Esophagus muscularis mucosa (tissue), 4 donors: ENCODE measurements at regions not wholly inside any gene's neighbourhood (a gene's known extent, or its start where the extent isn't known, plus 50 kb on each side); places are given as distances from the start of the nearest gene placed in this dataset.

Experiments used
- DNase-seq: peaks from one replicate; pipeline ENCODE4 v3.0.0-alpha.2; 2017; ENCODE audit errors: extremely low spot score
- H3K27ac ChIP-seq, 4 donors: fragments of 200-600 bp; sonication (generic); replicated peaks in 1 of 4; 1 replicate in 3 of 4; 2 replicates in 1 of 4; pipeline ENCODE4 v1.5.1; 2016 to 2019; ENCODE audit warnings: mild to moderate bottlenecking in 1 of 4
- H3K27me3 ChIP-seq, 4 donors: fragments of 200-600 bp; sonication (generic); one replicate each; pipeline versions ENCODE4 v1.5.1 to v1.6.0; 2016 to 2019
- H3K36me3 ChIP-seq, 4 donors: fragments of 200-600 bp; sonication (generic); one replicate each; pipeline ENCODE4 v1.5.1; 2016 to 2019
- H3K4me1 ChIP-seq, 4 donors: fragments of 200-600 bp; sonication (generic); one replicate each; pipeline ENCODE4 v1.5.1; 2016 to 2019
- H3K4me3 ChIP-seq, 4 donors: fragments of 200-600 bp; sonication (generic); 1 replicate in 2 of 4; 2 replicates in 2 of 4; pipeline ENCODE4 v1.5.1; 2016 to 2019; ENCODE audit warnings: mild to moderate bottlenecking in 4 of 4, moderate library complexity in 1 of 4
- H3K9me3 ChIP-seq, 4 donors: fragments of 200-600 bp; sonication (generic); 1 replicate in 3 of 4; 2 replicates in 1 of 4; pipeline ENCODE4 v1.5.1; 2016 to 2019
- CTCF ChIP-seq, 3 experiments: fragments of 200-600 bp in 2 of 3; fragments of 450-650 bp in 1 of 3; sonication (generic) in 2 of 3; IDR thresholded peaks; one replicate each; pipeline ENCODE4 v1.5.1; 2017 to 2019; ENCODE audit warnings: antibody characterized with exemption in 3 of 3, mild to moderate bottlenecking in 2 of 3, moderate library complexity in 1 of 3
- EP300 ChIP-seq: sonication (generic); formaldehyde crosslinking; IDR thresholded peaks from one replicate; pipeline ENCODE4 v1.6.1; 2017; ENCODE audit warnings: antibody characterized with exemption
- POLR2A ChIP-seq: fragments of 450-650 bp; IDR thresholded peaks from one replicate; pipeline ENCODE4 v1.6.1; 2017; ENCODE audit warnings: antibody characterized with exemption, moderate library complexity, mild to moderate bottlenecking, low read depth
- POLR2AphosphoS5 ChIP-seq, 2 donors: sonication (generic); formaldehyde crosslinking; IDR thresholded peaks; one replicate each; pipeline ENCODE4 v1.6.1; 2017; ENCODE audit warnings: antibody characterized with exemption in 2 of 2
- WGBS: methylation state at CpG from one replicate; pipeline ENCODE4 v1.1.5; 2018; 5-methylcytosine and 5-hydroxymethylcytosine counted together
- intact Hi-C: fragments of 100-400 bp; cut with DNase I; formaldehyde crosslinking; loops from one replicate; pipeline ENCODE4 v1.15.1; 2023

DNA sequence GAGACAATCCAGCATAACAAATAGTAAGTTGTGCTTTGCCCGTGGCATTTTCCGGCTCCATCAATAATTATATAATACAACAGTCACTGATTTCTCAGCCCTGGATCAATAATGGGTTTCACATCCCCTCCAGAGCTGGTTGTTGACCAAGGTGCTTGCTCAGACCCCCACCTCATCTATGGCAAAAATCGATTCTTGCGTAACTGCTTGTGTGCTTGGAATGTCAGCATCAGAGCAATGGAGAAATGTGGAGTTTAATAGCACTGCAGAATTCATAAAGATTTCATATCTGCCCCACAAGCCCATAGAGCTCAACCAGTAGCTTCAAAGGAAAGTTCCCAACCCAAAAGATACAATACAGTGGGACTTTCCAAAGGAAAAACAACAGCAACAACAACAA, 1098.5 kb downstream of the IGSF11 start:
- no peak for DNase-seq
- H3K27ac ChIP-seq: no peak overlapping the region
- H3K9me3 ChIP-seq: peaks cover 0 to 11% (median 2%) of the 10 kb centered on the region in 4 donors
- no peaks in the 10 kb centered on the region for H3K36me3 ChIP-seq
- TF ChIP-seq POLR2A: no peak
- no peak for TF ChIP-seq EP300
- no peak for TF ChIP-seq POLR2AphosphoS5 (IDR thresholded peaks at IDR 0.05)
- TF ChIP-seq CTCF (IDR thresholded peaks at IDR 0.05): no peak
- intact Hi-C loops: no loop called here
- no peaks in the 10 kb centered on the region for H3K4me1 ChIP-seq
- WGBS: 89% methylated on average over 4 of the region's 4 CpGs
- H3K27me3 ChIP-seq: no peaks in the 10 kb centered on the region
- no peak overlapping the region for H3K4me3 ChIP-seq

GRCh38 chr3:117938974-117939373, 1095.7 kb downstream of the IGSF11 start:
- TF ChIP-seq EP300: no peak
- TF ChIP-seq POLR2A: no peak
- no peak for TF ChIP-seq CTCF (IDR thresholded peaks at IDR 0.05)
- TF ChIP-seq POLR2AphosphoS5 (IDR thresholded peaks at IDR 0.05): no peak
- H3K27ac ChIP-seq: no peak overlapping the region
- DNase-seq: no peak
- H3K27me3 ChIP-seq: no peaks in the 10 kb centered on the region
- no peak overlapping the region for H3K4me3 ChIP-seq
- intact Hi-C loops: no loop called here
- 83% methylated on average over 2 of the region's 2 CpGs for WGBS
- H3K4me1 ChIP-seq: no peaks in the 10 kb centered on the region
- peaks cover 0 to 11% (median 2%) of the 10 kb centered on the region in 4 donors for H3K9me3 ChIP-seq
- H3K36me3 ChIP-seq: no peaks in the 10 kb centered on the region

GRCh38 chr3:117939425-117940027, 1095.1 kb downstream of the IGSF11 start:
- WGBS: 94% methylated on average over 1 of the region's 1 CpG
- no peak for TF ChIP-seq EP300
- no peak for TF ChIP-seq POLR2A
- TF ChIP-seq CTCF (IDR thresholded peaks at IDR 0.05): no peak
- TF ChIP-seq POLR2AphosphoS5 (IDR thresholded peaks at IDR 0.05): no peak
- intact Hi-C loops: no loop called here

DNA sequence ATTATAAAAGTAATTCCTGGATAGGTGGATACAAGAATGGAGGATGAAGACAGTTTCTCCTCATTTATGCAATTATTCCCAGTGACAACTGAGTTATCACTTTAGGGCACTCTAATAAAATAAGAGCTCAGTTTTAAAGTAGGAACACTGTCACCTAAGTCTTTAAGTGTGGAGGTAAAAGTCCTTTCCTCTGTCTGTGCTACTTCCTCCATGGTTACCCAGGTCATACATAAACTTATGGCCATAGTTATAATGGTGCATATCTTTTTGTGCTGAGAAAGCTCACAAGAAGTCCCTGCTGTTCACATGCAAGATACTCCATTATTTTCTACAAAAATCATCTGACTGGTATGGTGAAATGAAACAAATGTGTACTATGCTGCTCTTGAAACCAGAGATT, 1093.6 kb downstream of the IGSF11 start:
- H3K4me3 ChIP-seq: no peak overlapping the region
- peaks cover 0 to 11% (median 2%) of the 10 kb centered on the region in 4 donors for H3K9me3 ChIP-seq
- H3K27ac ChIP-seq: no peak overlapping the region
- no peaks in the 10 kb centered on the region for H3K36me3 ChIP-seq
- intact Hi-C loops: no loop called here
- DNase-seq: no peak
- H3K4me1 ChIP-seq: no peaks in the 10 kb centered on the region
- TF ChIP-seq EP300: no peak
- TF ChIP-seq CTCF (IDR thresholded peaks at IDR 0.05): no peak
- TF ChIP-seq POLR2A: no peak
- no peak for TF ChIP-seq POLR2AphosphoS5 (IDR thresholded peaks at IDR 0.05)
- no peaks in the 10 kb centered on the region for H3K27me3 ChIP-seq

More at GRCh38 chr3:117939425-117940027, 1095.1 kb downstream of the IGSF11 start:
- no peak overlapping the region for H3K27ac ChIP-seq
- H3K4me1 ChIP-seq: no peaks in the 10 kb centered on the region
- H3K36me3 ChIP-seq: no peaks in the 10 kb centered on the region
- no peak overlapping the region for H3K4me3 ChIP-seq
- H3K9me3 ChIP-seq: peaks cover 0 to 11% (median 2%) of the 10 kb centered on the region in 4 donors
- no peak for DNase-seq
- no peaks in the 10 kb centered on the region for H3K27me3 ChIP-seq

GRCh38 chr3:117941756-117942155, 1092.9 kb downstream of the IGSF11 start:
- no peak for DNase-seq
- Histone ChIP-seq H3K9me3 (peaks cover 0 to 11% (median 2%) of the 10 kb centered on the region in 4 donors), H3K27ac (no peak overlapping the region), H3K27me3 (no peaks in the 10 kb centered on the region), H3K4me3 (no peak overlapping the region), H3K36me3 (no peaks in the 10 kb centered on the region), H3K4me1 (no peaks in the 10 kb centered on the region)
- TF ChIP-seq POLR2AphosphoS5 (IDR thresholded peaks at IDR 0.05) (no peak), EP300 (no peak), POLR2A (no peak), CTCF (IDR thresholded peaks at IDR 0.05) (no peak)
- intact Hi-C loops: no loop called here
- WGBS: 92% methylated on average over 4 of the region's 4 CpGs
